ENCODE measurements at regions not wholly inside any gene's neighbourhood (a gene's known extent, or its start where the extent isn't known, plus 50 kb on each side); places are given as distances from the start of the nearest gene placed in this dataset.
A peak's percentile ranks its signal among the peaks of the same experiment; 100 is the strongest.
"Not testable (repeated sequence)": the region's sequence is repeated elsewhere in the genome, so short reads cannot be mapped to it uniquely, and the experiment has no call there.

DNA sequence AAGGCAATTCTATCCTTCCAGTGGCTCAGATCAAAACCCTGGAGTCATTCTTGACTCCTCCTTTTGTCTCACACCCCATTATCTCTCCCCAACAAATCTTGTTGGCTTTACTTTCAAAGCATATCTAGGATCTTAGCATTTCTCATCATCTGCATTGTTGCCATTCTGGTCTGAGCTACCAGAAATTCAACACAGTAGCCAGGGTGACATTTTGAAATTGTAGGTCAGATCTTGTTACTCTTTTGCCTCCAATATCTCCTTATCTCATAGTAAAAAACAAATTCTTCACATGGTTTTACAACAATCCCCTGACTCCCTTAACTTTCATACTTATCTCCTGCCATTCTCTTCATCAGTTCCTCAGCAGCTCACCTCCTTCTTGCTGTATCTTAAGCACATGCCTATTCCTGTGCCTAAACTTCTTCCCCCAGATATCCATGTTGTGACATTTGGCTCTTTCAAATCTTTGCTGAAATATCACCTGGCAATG, 115.8 kb downstream of the KLF5 start:
- no peak for DNase-seq (ENCODE audit: low read depth)

GRCh38 chr13:73173279-73173811, 114.5 kb downstream of the KLF5 start:
- DNase-seq (ENCODE audit: low read depth) = no peak

DNA sequence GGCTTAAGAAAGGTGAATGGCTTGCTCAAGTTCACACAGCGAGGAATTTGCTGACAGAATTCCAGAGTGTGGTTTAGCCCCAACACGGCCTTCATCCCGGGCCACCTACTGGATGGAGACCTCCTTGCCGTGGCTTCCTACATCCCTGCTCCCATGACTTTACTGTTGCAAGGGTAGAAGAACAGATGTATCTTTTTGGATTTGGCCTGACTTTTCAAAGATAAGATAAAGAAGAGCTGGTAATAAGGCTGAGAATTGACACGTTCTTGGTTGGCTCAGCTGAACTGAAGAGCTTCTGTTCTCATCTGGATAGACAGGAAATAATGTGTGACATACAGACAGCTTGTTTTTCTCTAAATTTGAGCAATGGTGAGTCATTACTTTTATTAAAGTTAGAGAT, 113.1 kb downstream of the KLF5 start:
- DNase-seq (ENCODE audit: low read depth) = peak; percentile 26

DNA sequence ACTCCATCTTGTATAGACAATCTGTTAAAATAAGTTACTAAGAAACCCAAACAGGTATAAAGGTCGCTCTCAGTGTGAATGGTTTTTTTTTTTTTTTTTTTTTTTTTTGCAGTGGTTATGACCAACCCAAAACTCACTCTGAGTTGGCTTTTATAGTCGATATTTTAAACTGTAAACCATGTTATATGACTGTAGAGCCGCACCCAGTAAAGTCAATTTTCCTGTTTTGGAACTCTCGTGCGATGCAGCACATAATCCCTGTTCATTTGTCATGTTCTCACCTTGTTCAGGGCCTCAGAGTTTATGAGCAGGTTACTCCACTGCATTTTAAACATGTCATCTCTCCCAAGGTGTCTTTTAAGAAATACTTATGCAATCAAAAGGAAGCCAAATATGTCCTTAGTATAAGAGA, 112.5 kb downstream of the KLF5 start:
- no peak for DNase-seq (ENCODE audit: low read depth)

DNA sequence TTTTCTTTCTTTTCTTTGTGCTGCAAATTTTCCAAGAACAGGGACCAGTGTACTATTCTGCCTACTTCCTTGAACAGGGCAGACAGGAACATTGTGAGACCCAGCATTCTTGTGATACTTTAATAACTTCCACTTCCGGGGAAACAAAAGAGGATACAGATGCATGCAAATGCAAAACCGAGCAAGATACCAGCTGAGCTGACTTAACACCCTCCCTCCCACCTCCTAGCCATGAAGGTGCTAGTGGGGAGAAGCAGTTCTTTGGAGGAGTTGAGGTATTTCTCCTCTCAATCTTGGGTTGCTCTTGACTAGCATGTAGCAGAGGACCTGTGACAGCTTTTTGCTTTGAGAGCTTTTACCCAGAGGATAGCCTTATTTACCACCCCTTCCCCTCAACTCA, 111.2 kb downstream of the KLF5 start:
- no peak for DNase-seq (ENCODE audit: low read depth)

DNA sequence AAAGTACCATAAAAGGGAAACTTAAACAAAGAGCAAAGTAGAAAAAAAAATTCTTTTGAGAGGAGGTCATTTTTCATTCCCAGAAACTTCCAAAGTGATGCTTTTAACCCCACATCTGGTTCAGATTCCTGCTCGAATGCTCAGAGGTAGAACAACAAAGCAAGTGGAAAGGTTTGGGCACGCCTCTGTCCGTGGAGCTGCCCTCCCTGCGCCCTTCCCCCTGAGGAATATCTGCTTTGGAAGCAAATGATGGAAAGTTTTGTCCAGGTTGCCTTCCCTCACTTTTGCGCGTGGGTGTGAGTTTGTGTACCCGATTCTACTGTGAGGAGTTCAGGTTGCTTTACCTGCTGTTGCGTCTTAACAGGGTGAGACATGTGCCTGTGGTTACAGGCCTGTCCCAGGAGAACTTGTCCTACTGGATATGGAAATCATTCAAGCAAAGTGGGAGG, 110.2 kb downstream of the KLF5 start:
- no peak for DNase-seq (ENCODE audit: low read depth)

DNA sequence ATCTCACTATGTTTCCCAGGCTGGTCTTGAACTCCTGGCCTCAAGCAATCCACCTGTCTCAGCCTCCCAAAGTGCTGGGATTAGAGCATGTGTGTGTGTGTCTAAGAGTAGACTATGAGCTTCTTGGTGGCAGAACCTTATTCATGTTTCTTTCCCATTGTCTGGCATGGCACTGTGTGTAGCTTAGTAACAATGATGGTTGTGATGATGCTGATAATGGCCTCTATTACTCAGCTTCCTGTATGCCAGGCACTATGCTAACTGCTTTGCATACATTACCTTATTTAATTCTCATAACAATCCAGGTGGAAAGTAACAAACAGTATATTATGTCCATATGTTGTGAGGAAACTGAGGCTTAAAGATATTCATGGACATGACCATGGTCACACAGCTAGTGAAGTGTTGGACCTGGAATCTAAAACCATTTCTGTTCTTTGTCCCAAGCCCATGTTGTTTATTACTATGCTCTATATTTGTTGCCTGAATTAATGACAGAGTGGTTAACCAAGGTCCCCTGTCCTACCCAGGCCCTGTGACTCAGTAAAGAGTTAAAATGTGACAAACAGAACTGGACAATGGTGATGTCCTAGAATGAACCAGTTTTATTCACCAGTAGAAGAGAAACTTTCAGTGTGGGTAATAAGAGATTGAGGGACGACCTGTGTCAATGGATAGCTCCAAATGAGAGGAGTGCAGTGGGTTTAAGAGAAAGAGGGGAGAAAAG, 109.6 kb downstream of the KLF5 start:
- DNase-seq (ENCODE audit: low read depth) = no peak

DNA sequence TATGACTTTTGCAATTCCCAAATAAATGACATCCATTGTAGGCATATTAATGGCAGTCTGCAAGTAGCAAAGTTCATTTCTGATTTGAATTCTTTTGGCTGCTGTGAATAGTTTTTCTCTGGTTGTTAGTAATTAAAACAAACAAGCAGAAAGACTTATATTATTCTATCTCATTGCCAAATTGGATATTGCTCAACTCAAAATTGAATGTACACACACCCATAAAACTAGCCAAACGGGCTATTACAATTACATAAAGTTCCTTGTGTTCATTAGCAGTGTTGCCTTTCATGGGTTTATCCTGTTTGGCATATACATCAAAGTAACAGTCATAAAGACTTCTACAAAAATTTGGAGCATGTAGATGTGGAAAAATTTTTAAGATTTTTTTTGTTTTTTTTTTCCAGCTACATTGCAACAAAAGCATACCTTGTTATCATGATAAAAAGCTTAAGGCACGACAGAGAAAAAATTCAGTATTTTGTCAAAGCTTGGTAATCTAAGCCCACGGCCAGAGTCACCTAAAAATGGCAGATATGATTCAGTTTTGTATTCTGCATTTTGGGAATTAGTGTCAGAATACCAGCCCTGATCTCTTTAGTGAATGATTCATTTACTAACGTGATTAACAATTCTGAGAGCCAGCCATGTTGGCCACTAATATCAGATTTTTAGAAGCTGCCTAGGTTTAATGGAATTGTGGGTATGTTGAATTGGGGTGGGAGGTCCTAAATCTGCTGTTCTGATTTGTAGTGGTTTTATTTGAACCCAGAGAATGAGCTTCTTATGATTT, 108.4 kb downstream of the KLF5 start:
- no peak for DNase-seq (ENCODE audit: low read depth)

- DNase-seq (ENCODE audit: low read depth) = no peak
These were observed 107.4 kb downstream of the KLF5 start for GRCh38 chr13:73166204-73166603.

GRCh38 chr13:73162912-73163911, 104.4 kb downstream of the KLF5 start:
- DNase-seq (ENCODE audit: low read depth) = peak; percentile 18

GRCh38 chr13:73160371-73161031, 101.7 kb downstream of the KLF5 start:
- DNase-seq (ENCODE audit: low read depth) = not testable (repeated sequence)

DNA sequence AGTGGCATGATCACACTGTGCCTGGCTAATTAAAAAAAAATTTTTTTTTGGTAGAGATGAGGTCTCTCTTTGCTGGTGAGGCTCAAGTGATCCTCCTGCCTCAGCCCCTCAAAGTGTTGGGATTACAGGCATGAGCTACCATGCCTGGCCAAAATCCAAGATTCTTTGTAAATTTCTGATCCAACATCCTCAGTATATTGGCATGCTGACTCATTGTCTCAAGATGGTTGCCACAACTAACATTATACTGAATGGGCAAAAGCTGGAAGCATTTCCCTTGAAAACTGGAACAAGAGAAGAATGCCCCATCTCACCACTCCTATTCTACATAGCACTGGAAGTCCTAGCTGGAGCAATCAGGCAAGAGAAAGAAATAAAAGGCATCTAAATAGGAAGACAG, 100.0 kb downstream of the KLF5 start:
- DNase-seq (ENCODE audit: low read depth) = peak; percentile 65

DNA sequence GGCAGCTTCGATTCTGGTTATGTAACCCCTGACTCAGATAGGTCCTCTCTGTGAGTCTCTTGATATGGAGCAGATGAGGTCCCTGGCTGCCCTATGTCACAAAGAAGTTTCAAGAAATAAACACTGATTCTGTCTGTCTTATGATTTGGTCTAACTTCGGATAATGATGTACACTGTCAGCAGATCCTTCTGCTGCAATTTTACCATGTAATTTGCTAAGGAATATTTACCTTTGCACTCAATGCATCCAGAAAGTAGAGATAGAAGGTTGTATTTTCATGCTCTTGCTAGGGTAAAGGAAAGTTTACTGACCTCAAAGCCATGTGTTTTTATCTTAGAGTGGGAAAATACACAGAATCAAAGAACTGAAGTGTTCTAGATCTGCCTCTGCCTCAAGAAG, 98.2 kb downstream of the KLF5 start:
- DNase-seq (ENCODE audit: low read depth) = no peak

GRCh38 chr13:73146707-73147106, 87.9 kb downstream of the KLF5 start:
- DNase-seq (ENCODE audit: low read depth) = peak; percentile 56

DNA sequence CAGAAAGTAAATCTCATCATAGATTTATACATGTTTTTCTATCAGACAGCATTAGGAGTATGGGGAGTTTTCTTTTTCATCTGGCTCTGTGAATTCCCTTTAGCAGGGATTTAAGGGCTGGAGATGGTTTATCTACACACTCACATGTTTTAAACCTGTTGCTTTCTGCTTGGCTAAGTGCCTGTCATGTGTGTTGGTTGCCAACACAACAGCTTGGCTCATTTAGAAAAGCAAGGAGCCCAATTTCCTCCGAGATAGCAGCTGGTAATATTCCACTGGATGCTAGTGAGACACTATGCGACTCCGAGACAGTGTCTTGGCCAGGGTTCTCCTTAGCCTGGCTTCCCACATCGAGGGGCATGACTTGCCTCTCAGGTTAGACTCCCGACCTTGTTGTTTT, 83.3 kb downstream of the KLF5 start:
- no peak for DNase-seq (ENCODE audit: low read depth)

- no peak for DNase-seq (ENCODE audit: low read depth)
These were observed 82.5 kb downstream of the KLF5 start for GRCh38 chr13:73141292-73141771.

GRCh38 chr13:73140801-73141200, 82.0 kb downstream of the KLF5 start:
- DNase-seq (ENCODE audit: low read depth) = no peak

GRCh38 chr13:73138638-73139491, 80.1 kb downstream of the KLF5 start:
- peak; percentile 48 for DNase-seq (ENCODE audit: low read depth)

DNA sequence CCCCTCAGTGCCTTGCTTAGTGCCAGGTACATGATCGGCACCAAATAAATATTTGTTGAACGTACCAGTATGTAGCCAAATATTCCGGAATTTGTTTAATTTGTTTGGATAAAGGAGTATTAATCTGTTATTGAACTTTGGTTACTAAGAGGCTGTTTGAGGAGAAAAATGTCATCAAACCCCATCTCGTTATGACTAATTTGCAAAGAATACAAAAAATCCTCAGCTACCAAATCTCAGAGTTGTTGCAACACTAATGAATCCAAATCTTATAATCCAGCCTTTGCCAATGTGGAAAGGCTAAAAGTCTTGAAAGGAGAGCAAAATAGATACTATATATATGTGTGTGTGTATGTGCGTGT, 79.5 kb downstream of the KLF5 start:
- DNase-seq (ENCODE audit: low read depth) = peak; percentile 54

GRCh38 chr13:73136776-73137175, 78.0 kb downstream of the KLF5 start:
- DNase-seq (ENCODE audit: low read depth) = no peak
